Uterus (tissue), 2 donors: ENCODE measurements at regions not wholly inside any gene's neighbourhood (a gene's known extent, or its start where the extent isn't known, plus 50 kb on each side); places are given as distances from the start of the nearest gene placed in this dataset.

Source experiments
- CTCF ChIP-seq, 4 experiments: fragments of 200-600 bp in 2 of 4; fragments of 450-650 bp in 2 of 4; sonication (generic) in 2 of 4; IDR thresholded peaks; one replicate each; pipeline ENCODE4 v1.5.1; 2016 to 2019; ENCODE audit warnings: antibody characterized with exemption in 4 of 4, mild to moderate bottlenecking in 2 of 4, moderate library complexity in 1 of 4
- POLR2A ChIP-seq, 2 donors: fragments of 450-650 bp; IDR thresholded peaks; one replicate each; pipeline ENCODE4 v1.6.1; 2016; ENCODE audit warnings: antibody characterized with exemption in 2 of 2, mild to moderate bottlenecking in 1 of 2, moderate library complexity in 1 of 2

- TF ChIP-seq CTCF (IDR thresholded peaks at IDR 0.05) (no peak), POLR2A (IDR thresholded peaks at IDR 0.05) (no peak)
These were observed 184.8 kb upstream of the FOXQ1 start for GRCh38 chr6:1127129-1127528.
